H9 (cell line): ENCODE measurements at regions not wholly inside any gene's neighbourhood (a gene's known extent, or its start where the extent isn't known, plus 50 kb on each side); places are given as distances from the start of the nearest gene placed in this dataset.

Experiments
- DNase-seq: peaks from one replicate; pipeline ENCODE4 v3.0.0-alpha.2; 2017
- H2AFZ ChIP-seq: one replicate; pipeline ENCODE4 v1.6.1; 2013; ENCODE audit warnings: mild to moderate bottlenecking, low read length, control low read depth, moderate library complexity
- H2AK5ac ChIP-seq: 2 replicates; pipeline ENCODE4 v1.6.1; 2013; ENCODE audit warnings: low read length, control low read depth, mixed read lengths; ENCODE audit not compliant: insufficient read length
- H2BK120ac ChIP-seq: one replicate; pipeline ENCODE4 v1.6.1; 2013; ENCODE audit warnings: low read depth, mild to moderate bottlenecking, low read length, control low read depth, inconsistent platforms; ENCODE audit not compliant: poor library complexity, severe bottlenecking
- H2BK12ac ChIP-seq: 2 replicates; pipeline ENCODE4 v1.6.1; 2013; ENCODE audit warnings: low read length, control low read depth, mixed read lengths, low read depth; ENCODE audit not compliant: insufficient read length
- H2BK15ac ChIP-seq: 2 replicates; pipeline ENCODE4 v1.6.1; 2013; ENCODE audit warnings: low read depth, low read length, control low read depth
- H2BK20ac ChIP-seq: one replicate; pipeline ENCODE4 v1.6.1; 2013; ENCODE audit warnings: low read depth, mild to moderate bottlenecking, low read length, control low read depth, inconsistent platforms; ENCODE audit not compliant: poor library complexity, severe bottlenecking
- H2BK5ac ChIP-seq: 2 replicates; pipeline ENCODE4 v1.6.1; 2013; ENCODE audit warnings: low read length, control low read depth, mixed read lengths; ENCODE audit not compliant: insufficient read length
- H3K14ac ChIP-seq: 2 replicates; pipeline ENCODE4 v1.6.1; 2013; ENCODE audit warnings: low read length, control low read depth; ENCODE audit not compliant: insufficient read depth
- H3K18ac ChIP-seq: 2 replicates; pipeline ENCODE4 v1.6.1; 2013; ENCODE audit warnings: low read depth, mild to moderate bottlenecking, mixed read lengths, low read length, control low read depth; ENCODE audit not compliant: insufficient read length
- H3K23ac ChIP-seq: 2 replicates; pipeline ENCODE4 v1.6.1; 2013; ENCODE audit warnings: low read length, control low read depth, mixed read lengths, low read depth; ENCODE audit not compliant: insufficient read length
- H3K23me2 ChIP-seq: 2 replicates; pipeline ENCODE4 v1.6.1; 2013; ENCODE audit warnings: low read depth, mild to moderate bottlenecking, mixed read lengths, low read length, control low read depth; ENCODE audit not compliant: insufficient read length, poor library complexity, severe bottlenecking
- H3K27ac ChIP-seq: 2 replicates; pipeline ENCODE4 v1.5.1; 2013; ENCODE audit warnings: low read length, control low read depth, mixed read lengths, low read depth; ENCODE audit not compliant: insufficient read length
- H3K27me3 ChIP-seq: 2 replicates; pipeline ENCODE4 v1.6.1; 2013; ENCODE audit warnings: low read length, control low read depth, inconsistent platforms; ENCODE audit not compliant: insufficient read depth
- H3K4ac ChIP-seq: 2 replicates; pipeline ENCODE4 v1.6.1; 2013; ENCODE audit warnings: low read depth, mild to moderate bottlenecking, control low read depth, inconsistent platforms, low read length, moderate library complexity
- H3K4me1 ChIP-seq: 2 replicates; pipeline ENCODE4 v1.6.1; 2013; ENCODE audit warnings: low read length, control low read depth, inconsistent platforms; ENCODE audit not compliant: insufficient read depth
- H3K4me2 ChIP-seq: 2 replicates; pipeline ENCODE4 v1.6.1; 2013; ENCODE audit warnings: low read length, control low read depth, mixed read lengths; ENCODE audit not compliant: insufficient read length, insufficient read depth
- H3K56ac ChIP-seq: 2 replicates; pipeline ENCODE4 v1.6.1; 2013; ENCODE audit warnings: low read depth, mild to moderate bottlenecking, mixed read lengths, low read length, control low read depth; ENCODE audit not compliant: insufficient read length
- H3K79me1 ChIP-seq: 2 replicates; pipeline ENCODE4 v1.6.1; 2013; ENCODE audit warnings: low read depth, mild to moderate bottlenecking, moderate library complexity, low read length, control low read depth, inconsistent platforms; ENCODE audit not compliant: insufficient read depth, poor library complexity, severe bottlenecking
- H3K79me2 ChIP-seq: 2 replicates; pipeline ENCODE4 v1.6.1; 2013; ENCODE audit warnings: low read length, control low read depth, inconsistent platforms; ENCODE audit not compliant: insufficient read depth
- H3K9ac ChIP-seq: 2 replicates; pipeline ENCODE4 v1.6.1; 2013; ENCODE audit warnings: low read length, control low read depth, mixed read lengths; ENCODE audit not compliant: insufficient read length; ENCODE audit errors: extremely low read depth
- H3K9me3 ChIP-seq: one replicate; pipeline ENCODE4 v1.6.1; 2013; ENCODE audit warnings: low read depth, low read length, inconsistent platforms; ENCODE audit not compliant: control insufficient read depth
- H3T11ph ChIP-seq: one replicate; pipeline ENCODE4 v1.6.1; 2013; ENCODE audit warnings: mild to moderate bottlenecking, low read length, control low read depth, inconsistent platforms
- H4K20me1 ChIP-seq: one replicate; pipeline ENCODE4 v1.6.1; 2013; ENCODE audit not compliant: control insufficient read depth, insufficient read length, insufficient read depth
- H4K5ac ChIP-seq: 2 replicates; pipeline ENCODE4 v1.6.1; 2013; ENCODE audit warnings: low read depth, mild to moderate bottlenecking, mixed read lengths, low read length, control low read depth; ENCODE audit not compliant: insufficient read length
- H4K8ac ChIP-seq: replicated peaks from 2 replicates; pipeline ENCODE4 v1.6.1; 2013; ENCODE audit warnings: low read length, control low read depth, mixed read lengths, low read depth; ENCODE audit not compliant: insufficient read length
- H4K91ac ChIP-seq: 2 replicates; pipeline ENCODE4 v1.6.1; 2013; ENCODE audit warnings: low read depth, mild to moderate bottlenecking, moderate library complexity, mixed read lengths, low read length, control low read depth; ENCODE audit not compliant: insufficient read length
- H3K27ac Mint-ChIP-seq, 3 experiments: 2 replicates in 2 of 3; 3 replicates in 1 of 3; pipeline ENCODE4 v1.8.0; 2020 to 2021; ENCODE audit warnings: mixed read lengths in 3 of 3, mild to moderate bottlenecking in 1 of 3, moderate library complexity in 1 of 3
- H3K27me3 Mint-ChIP-seq: 2 replicates; pipeline ENCODE4 v1.8.0; 2021; ENCODE audit warnings: low read depth, mild to moderate bottlenecking, moderate library complexity, mixed read lengths
- H3K36me3 Mint-ChIP-seq, 3 experiments: 2 replicates in 2 of 3; 3 replicates in 1 of 3; pipeline ENCODE4 v1.8.0; 2020 to 2021; ENCODE audit warnings: low read depth in 3 of 3, mixed read lengths in 3 of 3; ENCODE audit not compliant: insufficient read depth in 1 of 3
- H3K4me1 Mint-ChIP-seq, 2 experiments: 2 replicates each; pipeline ENCODE4 v1.8.0; 2020; ENCODE audit warnings: mixed read lengths in 2 of 2
- H3K4me3 Mint-ChIP-seq, 2 experiments: 2 replicates in 1 of 2; 3 replicates in 1 of 2; pipeline ENCODE4 v1.8.0; 2020 to 2021; ENCODE audit warnings: mild to moderate bottlenecking in 2 of 2, mixed read lengths in 2 of 2, moderate library complexity in 1 of 2
- H3K9me3 Mint-ChIP-seq, 2 experiments: 2 replicates in 1 of 2; 3 replicates in 1 of 2; pipeline ENCODE4 v1.8.0; 2020; ENCODE audit warnings: mild to moderate bottlenecking in 2 of 2, mixed read lengths in 2 of 2, moderate library complexity in 1 of 2
- CTCF ChIP-seq: fragments of 200-600 bp; sonication (generic); conservative IDR thresholded peaks from 3 replicates; pipeline ENCODE4 v1.8.0; 2021; ENCODE audit warnings: antibody characterized with exemption, mild to moderate bottlenecking
- WGBS: extraction: QIAGEN DNeasy Blood & Tissue Kit; methylation state at CpG from one replicate; pipeline ENCODE4 v1.1.7; 2013; ENCODE audit warnings: missing lambda C conversion rate, low lambda C conversion rate, mixed read lengths; ENCODE audit not compliant: insufficient read length; ENCODE audit errors: extremely low coverage; 5-methylcytosine and 5-hydroxymethylcytosine counted together

GRCh38 chr7:130880668-130881067 is 146.7 kb upstream of the KLF14 start:
- Histone ChIP-seq H3K9me3 (no peaks in the 10 kb centered on the region), H3K79me1 (no peaks in the 10 kb centered on the region), H4K8ac (no peak overlapping the region), H3K79me2 (no peaks in the 10 kb centered on the region), H3K4me1 (peaks cover 6% of the 10 kb centered on the region), H3K18ac (no peak overlapping the region), H3K9ac (no peak overlapping the region), H3K4ac (no peak overlapping the region), H4K91ac (no peak overlapping the region), H3K27ac (no peak overlapping the region), H2BK5ac (no peak overlapping the region), H3K23me2 (no peaks in the 10 kb centered on the region), H3K4me2 (no peak overlapping the region), H2BK20ac (no peak overlapping the region), H3K56ac (no peak overlapping the region), H4K5ac (no peak overlapping the region), H3K23ac (no peak overlapping the region), H2AK5ac (no peak overlapping the region), H2BK12ac (no peak overlapping the region), H3T11ph (no peak overlapping the region), H3K14ac (no peak overlapping the region), H4K20me1 (peaks cover 2% of the 10 kb centered on the region), H3K27me3 (no peaks in the 10 kb centered on the region), H2BK15ac (no peak overlapping the region), H2AFZ (no peak overlapping the region), H2BK120ac (no peak overlapping the region)
- H3K27me3 Mint-ChIP-seq: no peaks in the 10 kb centered on the region
- H3K9me3 Mint-ChIP-seq: no peaks in the 10 kb centered on the region
- WGBS: no CpG with 5 or more reads among the region's 5 CpGs
- no peak for DNase-seq
- no peak overlapping the region for H3K27ac Mint-ChIP-seq
- no peak for TF ChIP-seq CTCF
- H3K4me3 Mint-ChIP-seq: no peak overlapping the region
- peaks cover 31 to 32% of the 10 kb centered on the region in 2 experiments for H3K4me1 Mint-ChIP-seq
- H3K36me3 Mint-ChIP-seq: no peaks in the 10 kb centered on the region; a peak in 1 of 7 replicates
